Fibroblast of lung (primary cell): ENCODE measurements at regions not wholly inside any gene's neighbourhood (a gene's known extent, or its start where the extent isn't known, plus 50 kb on each side); places are given as distances from the start of the nearest gene placed in this dataset.
"Not testable (repeated sequence)": the region's sequence is repeated elsewhere in the genome, so short reads cannot be mapped to it uniquely, and the experiment has no call there.

ENCODE experiments used
- DNase-seq, 2 donors: peaks; one replicate each; pipeline versions ENCODE4 v3.0.0 to v3.0.0-alpha.2; 2010; ENCODE audit warnings: low read depth in 2 of 2
- H2AFZ ChIP-seq: 2 replicates; pipeline ENCODE4 v1.5.1; 2012; ENCODE audit warnings: low read length, control low read depth, inconsistent platforms
- H3K27ac ChIP-seq: 2 replicates; pipeline ENCODE4 v1.5.1; 2011; ENCODE audit warnings: low read length, control low read depth; ENCODE audit not compliant: insufficient read depth
- H3K27me3 ChIP-seq: 2 replicates; pipeline ENCODE4 v1.5.1; 2011; ENCODE audit warnings: mild to moderate bottlenecking, low read length; ENCODE audit not compliant: control insufficient read depth, insufficient read depth
- H3K36me3 ChIP-seq: 2 replicates; pipeline ENCODE4 v1.5.1; 2011; ENCODE audit warnings: low read length; ENCODE audit not compliant: control insufficient read depth, insufficient read depth
- H3K4me1 ChIP-seq: 2 replicates; pipeline ENCODE4 v1.5.1; 2011; ENCODE audit warnings: low read length; ENCODE audit not compliant: control insufficient read depth, insufficient read depth; ENCODE audit errors: extremely low read depth
- H3K4me2 ChIP-seq: 2 replicates; pipeline ENCODE4 v1.5.1; 2011; ENCODE audit warnings: low read length, control low read depth; ENCODE audit not compliant: insufficient read depth; ENCODE audit errors: extremely low read depth
- H3K4me3 ChIP-seq, 4 experiments: fragments of 200-600 bp in 1 of 4; sonication (generic) in 1 of 4; replicated peaks in 1 of 4; 2 replicates each; pipeline ENCODE4 v1.5.1; 2011 to 2016; ENCODE audit warnings: low read length in 4 of 4, low read depth in 3 of 4, mild to moderate bottlenecking in 3 of 4, control low read depth in 2 of 4, inconsistent platforms in 1 of 4, mixed read lengths in 1 of 4; ENCODE audit not compliant: insufficient read depth in 1 of 4; ENCODE audit errors: control extremely low read depth in 1 of 4
- H3K79me2 ChIP-seq: 2 replicates; pipeline ENCODE4 v1.5.1; 2012; ENCODE audit warnings: mild to moderate bottlenecking, low read length, inconsistent platforms; ENCODE audit not compliant: control insufficient read depth, insufficient read depth
- H3K9ac ChIP-seq: 2 replicates; pipeline ENCODE4 v1.5.1; 2011; ENCODE audit warnings: mild to moderate bottlenecking, low read length, control low read depth; ENCODE audit not compliant: insufficient read depth
- H3K9me3 ChIP-seq: 2 replicates; pipeline ENCODE4 v1.5.1; 2012; ENCODE audit warnings: low read depth, low read length; ENCODE audit not compliant: control insufficient read depth, insufficient read depth
- H4K20me1 ChIP-seq: 2 replicates; pipeline ENCODE4 v1.5.1; 2011; ENCODE audit warnings: low read length; ENCODE audit not compliant: control insufficient read depth, insufficient read depth; ENCODE audit errors: extremely low read depth
- CTCF ChIP-seq, 2 donors: IDR thresholded peaks in 1 of 2; conservative IDR thresholded peaks in 1 of 2; 1 replicate in 1 of 2; 2 replicates in 1 of 2; pipeline ENCODE4 v1.5.1; 2011 to 2012; ENCODE audit warnings: low read length in 2 of 2, control low read depth in 1 of 2, inconsistent platforms in 1 of 2, low read depth in 1 of 2, mild to moderate bottlenecking in 1 of 2
- EZH2 ChIP-seq: IDR thresholded peaks from 2 replicates; pipeline ENCODE4 v1.5.1; 2012; ENCODE audit warnings: low read length, control low read depth, mild to moderate bottlenecking; ENCODE audit errors: missing control alignments

GRCh38 chr1:224545571-224545970 lies 70.5 kb upstream of the CNIH3 start:
- Histone ChIP-seq H3K4me2 (no peak overlapping the region), H3K36me3 (no peaks in the 10 kb centered on the region), H3K9ac (no peak overlapping the region), H3K4me3 (no peak overlapping the region), H3K9me3 (no peaks in the 10 kb centered on the region), H3K79me2 (no peaks in the 10 kb centered on the region), H2AFZ (no peak overlapping the region), H3K27me3 (no peaks in the 10 kb centered on the region), H3K4me1 (peaks cover 21% of the 10 kb centered on the region), H4K20me1 (no peaks in the 10 kb centered on the region), H3K27ac (no peak overlapping the region)
- DNase-seq, result no peak
- TF ChIP-seq EZH2 (no peak), CTCF (conservative IDR thresholded peaks at IDR 0.05 in 1 of 2, IDR thresholded peaks at IDR 0.05 in 1 of 2; ENCODE audit: low read depth in 1 of 2, low read length in 2 of 2) (no peak)

GRCh38 chr1:224548676-224549075 lies 67.4 kb upstream of the CNIH3 start:
- TF ChIP-seq EZH2 (no peak), CTCF (conservative IDR thresholded peaks at IDR 0.05 in 1 of 2, IDR thresholded peaks at IDR 0.05 in 1 of 2; ENCODE audit: low read depth in 1 of 2, low read length in 2 of 2) (no peak)
- Histone ChIP-seq H3K4me2 (no peak overlapping the region), H3K4me3 (no peak overlapping the region)

GRCh38 chr1:224551189-224551588 lies 64.9 kb upstream of the CNIH3 start:
- H2AFZ ChIP-seq, H3K79me2 ChIP-seq, H3K36me3 ChIP-seq, H3K4me1 ChIP-seq, H3K27ac ChIP-seq, H4K20me1 ChIP-seq, H3K4me3 ChIP-seq, DNase-seq, H3K4me2 ChIP-seq, H3K9ac ChIP-seq, H3K27me3 ChIP-seq, H3K9me3 ChIP-seq: not testable (repeated sequence)

More at GRCh38 chr1:224548676-224549075, 67.4 kb upstream of the CNIH3 start:
- Histone ChIP-seq H3K9me3 (no peaks in the 10 kb centered on the region), H3K9ac (no peak overlapping the region), H3K36me3 (no peaks in the 10 kb centered on the region), H4K20me1 (no peaks in the 10 kb centered on the region), H2AFZ (no peak overlapping the region), H3K79me2 (no peaks in the 10 kb centered on the region), H3K27me3 (no peaks in the 10 kb centered on the region), H3K4me1 (peaks cover 8% of the 10 kb centered on the region), H3K27ac (no peak overlapping the region)
- DNase-seq, result no peak
